ENCODE measurements at regions not wholly inside any gene's neighbourhood (a gene's known extent, or its start where the extent isn't known, plus 50 kb on each side); places are given as distances from the start of the nearest gene placed in this dataset.

- TF ChIP-seq CTCF (IDR thresholded peaks at IDR 0.05), result no peak
- TF ChIP-seq POLR2A (IDR thresholded peaks at IDR 0.05), result no peak
Observed at GRCh38 chr10:100688201-100688600, 57.2 kb upstream of the PAX2 start.
